DND-41 (cell line): ENCODE measurements at regions not wholly inside any gene's neighbourhood (a gene's known extent, or its start where the extent isn't known, plus 50 kb on each side); places are given as distances from the start of the nearest gene placed in this dataset.

Experiments used
- CTCF ChIP-seq: IDR thresholded peaks from 2 replicates; pipeline ENCODE4 v1.5.1; 2012; ENCODE audit warnings: borderline replicate concordance, low read length, moderate library complexity, mild to moderate bottlenecking; ENCODE audit not compliant: poor library complexity, severe bottlenecking; ENCODE audit errors: extremely low read depth
- EZH2 ChIP-seq: IDR thresholded peaks from 3 replicates; pipeline ENCODE4 v1.6.1; 2012; ENCODE audit warnings: borderline replicate concordance, low read depth, mild to moderate bottlenecking, moderate library complexity, low read length, inconsistent platforms; ENCODE audit not compliant: severe bottlenecking

GRCh38 chr5:83407931-83408330, 63.6 kb upstream of the VCAN start:
- TF ChIP-seq CTCF (no peak), EZH2 (no peak)
